ENCODE measurements at regions not wholly inside any gene's neighbourhood (a gene's known extent, or its start where the extent isn't known, plus 50 kb on each side); places are given as distances from the start of the nearest gene placed in this dataset.

- TF ChIP-seq POLR2AphosphoS5 (IDR thresholded peaks at IDR 0.05; ENCODE audit: low read depth) (no peak), CTCF (IDR thresholded peaks at IDR 0.05; ENCODE audit: insufficient read depth, low read length) (no peak), REST (IDR thresholded peaks at IDR 0.05; ENCODE audit: insufficient replicate concordance, low read depth) (no peak), GABPA (IDR thresholded peaks at IDR 0.05; ENCODE audit: low read depth) (no peak)
Observed at GRCh38 chr6:137731600-137731959, 135.5 kb upstream of the TNFAIP3 start.

Data from HL-60 (cell line).